Iris pigment epithelial cell (primary cell): ENCODE measurements at regions not wholly inside any gene's neighbourhood (a gene's known extent, or its start where the extent isn't known, plus 50 kb on each side); places are given as distances from the start of the nearest gene placed in this dataset.

Experiments used
- DNase-seq: peaks from one replicate; pipeline ENCODE4 v3.0.0-alpha.2; 2011; ENCODE audit warnings: low read depth

GRCh38 chr15:70491201-70491621 is 272.1 kb downstream of the UACA start:
- DNase-seq = peak; percentile 63

- no peak for DNase-seq
Measured at GRCh38 chr15:70490838-70491155, 272.6 kb downstream of the UACA start.

GRCh38 chr15:70490148-70490837 is 273.1 kb downstream of the UACA start:
- no peak for DNase-seq

GRCh38 chr15:70488941-70489848 is 274.2 kb downstream of the UACA start:
- no peak for DNase-seq

- peak; percentile 65 for DNase-seq
Measured at GRCh38 chr15:70488002-70488605, 275.3 kb downstream of the UACA start.

- DNase-seq = no peak
Measured at GRCh38 chr15:70487387-70487740, 276.0 kb downstream of the UACA start.

GRCh38 chr15:70486451-70487386 is 276.6 kb downstream of the UACA start:
- DNase-seq = peak; percentile 96

GRCh38 chr15:70486012-70486411 is 277.3 kb downstream of the UACA start:
- no peak for DNase-seq

- DNase-seq = no peak
Measured at GRCh38 chr15:70484993-70485392, 278.4 kb downstream of the UACA start.

- DNase-seq = no peak
Measured at GRCh38 chr15:70483513-70483912, 279.8 kb downstream of the UACA start.

GRCh38 chr15:70480196-70480856 is 283.0 kb downstream of the UACA start:
- no peak for DNase-seq

- DNase-seq = no peak
Measured at GRCh38 chr15:70479785-70480184, 283.6 kb downstream of the UACA start.

GRCh38 chr15:70479056-70479455 is 284.3 kb downstream of the UACA start:
- no peak for DNase-seq

GRCh38 chr15:70478251-70478990 is 284.9 kb downstream of the UACA start:
- DNase-seq = no peak

- DNase-seq = no peak
Measured at GRCh38 chr15:70477750-70478250, 285.6 kb downstream of the UACA start.

GRCh38 chr15:70476441-70476840 is 286.9 kb downstream of the UACA start:
- no peak for DNase-seq

- DNase-seq = no peak
Measured at GRCh38 chr15:70475921-70476320, 287.4 kb downstream of the UACA start.

GRCh38 chr15:70475407-70475781 is 288.0 kb downstream of the UACA start:
- DNase-seq = no peak

- DNase-seq = peak; percentile 93
Measured at GRCh38 chr15:70474471-70475406, 288.6 kb downstream of the UACA start.
